Tibial nerve (tissue), 4 donors: ENCODE measurements at regions not wholly inside any gene's neighbourhood (a gene's known extent, or its start where the extent isn't known, plus 50 kb on each side); places are given as distances from the start of the nearest gene placed in this dataset.

Experiments used
- DNase-seq, 2 donors: peaks; one replicate each; pipeline ENCODE4 v3.0.0-alpha.2; 2019; ENCODE audit warnings: low spot score in 2 of 2
- H3K27ac ChIP-seq, 4 donors: fragments of 200-600 bp; sonication (generic) in 3 of 4; one replicate each; pipeline ENCODE4 v1.5.1; 2017 to 2019; ENCODE audit warnings: mild to moderate bottlenecking in 1 of 4
- H3K27me3 ChIP-seq, 2 donors: fragments of 200-600 bp; sonication (generic) in 1 of 2; one replicate each; pipeline versions ENCODE4 v1.5.1 to v1.6.0; 2017 to 2019
- H3K36me3 ChIP-seq, 3 donors: fragments of 200-600 bp; sonication (generic); one replicate each; pipeline ENCODE4 v1.5.1; 2018 to 2019
- H3K4me1 ChIP-seq, 4 donors: fragments of 200-600 bp; sonication (generic) in 3 of 4; one replicate each; pipeline ENCODE4 v1.5.1; 2017 to 2019
- H3K4me3 ChIP-seq, 4 donors: fragments of 200-600 bp; sonication (generic) in 3 of 4; one replicate each; pipeline ENCODE4 v1.5.1; 2017 to 2019; ENCODE audit warnings: mild to moderate bottlenecking in 1 of 4, moderate library complexity in 1 of 4
- H3K9me3 ChIP-seq, 4 donors: fragments of 200-600 bp; sonication (generic) in 3 of 4; one replicate each; pipeline ENCODE4 v1.5.1; 2017 to 2019
- CTCF ChIP-seq, 5 experiments: fragments of 200-600 bp in 3 of 5; fragments of 450-650 bp in 2 of 5; sonication (generic) in 3 of 5; IDR thresholded peaks; one replicate each; pipeline ENCODE4 v1.5.1; 2016 to 2019; ENCODE audit warnings: antibody characterized with exemption in 5 of 5, mild to moderate bottlenecking in 3 of 5, moderate library complexity in 2 of 5
- EP300 ChIP-seq, 2 donors: sonication (generic); formaldehyde crosslinking; IDR thresholded peaks; one replicate each; pipeline ENCODE4 v1.6.1; 2017; ENCODE audit warnings: antibody characterized with exemption in 2 of 2, mild to moderate bottlenecking in 1 of 2
- POLR2A ChIP-seq, 2 donors: fragments of 450-650 bp; IDR thresholded peaks; one replicate each; pipeline ENCODE4 v1.6.1; 2017; ENCODE audit warnings: antibody characterized with exemption in 2 of 2, mild to moderate bottlenecking in 2 of 2, moderate library complexity in 2 of 2
- WGBS, 2 donors: methylation state at CpG; one replicate each; pipeline ENCODE4 v1.1.5; 2018; 5-methylcytosine and 5-hydroxymethylcytosine counted together

- no peak for DNase-seq
- TF ChIP-seq CTCF (IDR thresholded peaks at IDR 0.05) (no peak), POLR2A (IDR thresholded peaks at IDR 0.05) (no peak), EP300 (IDR thresholded peaks at IDR 0.05) (no peak)
- no peaks in the 10 kb centered on the region for H3K36me3 ChIP-seq
- no peak overlapping the region for H3K4me3 ChIP-seq
- peaks cover 0 to 10% (median 0%) of the 10 kb centered on the region in 4 donors for H3K4me1 ChIP-seq
- peaks cover 0 to 3% (median 0%) of the 10 kb centered on the region in 4 donors for H3K9me3 ChIP-seq
- H3K27ac ChIP-seq, result peak overlapping the region; percentile 1 to 81 (median 49)
- no peaks in the 10 kb centered on the region for H3K27me3 ChIP-seq
- 87 to 89% methylated on average over 4 of the region's 4 CpGs for WGBS, 2 donors
These were observed 422.9 kb upstream of the OR4E1 start for GRCh38 chr14:22096514-22096895.

GRCh38 chr14:22095860-22096513 lies 422.4 kb upstream of the OR4E1 start:
- Histone ChIP-seq H3K27me3 (no peaks in the 10 kb centered on the region), H3K4me1 (peaks cover 0 to 10% (median 0%) of the 10 kb centered on the region in 4 donors), H3K4me3 (no peak overlapping the region), H3K9me3 (peaks cover 0 to 3% (median 0%) of the 10 kb centered on the region in 4 donors), H3K27ac (peak overlapping the region; percentile 35 to 81 (median 52)), H3K36me3 (no peaks in the 10 kb centered on the region)
- DNase-seq, result no peak
- TF ChIP-seq EP300 (IDR thresholded peaks at IDR 0.05) (peak in 1 of 2 donors; percentile 24), CTCF (IDR thresholded peaks at IDR 0.05) (no peak), POLR2A (IDR thresholded peaks at IDR 0.05) (no peak)
- 70 to 82% methylated on average over 4 of the region's 4 CpGs for WGBS, 2 donors

GRCh38 chr14:22089940-22090339 lies 416.3 kb upstream of the OR4E1 start:
- Histone ChIP-seq H3K27ac (peak overlapping the region; percentile 21 to 82 (median 57)), H3K4me3 (no peak overlapping the region), H3K4me1 (peaks cover 0 to 23% (median 5%) of the 10 kb centered on the region in 4 donors), H3K9me3 (no peaks in the 10 kb centered on the region), H3K36me3 (no peaks in the 10 kb centered on the region), H3K27me3 (no peaks in the 10 kb centered on the region)
- WGBS, 2 donors, result 62 to 64% methylated on average over 2 of the region's 2 CpGs
- no peak for DNase-seq
- TF ChIP-seq CTCF (IDR thresholded peaks at IDR 0.05) (no peak), EP300 (IDR thresholded peaks at IDR 0.05) (no peak), POLR2A (IDR thresholded peaks at IDR 0.05) (no peak)

GRCh38 chr14:22088614-22089342 lies 415.2 kb upstream of the OR4E1 start:
- H3K4me1 ChIP-seq, result peaks cover 0 to 23% (median 5%) of the 10 kb centered on the region in 4 donors

More at GRCh38 chr14:22088614-22089342, 415.2 kb upstream of the OR4E1 start:
- H3K4me3 ChIP-seq, result no peak overlapping the region
- TF ChIP-seq EP300 (IDR thresholded peaks at IDR 0.05) (peak in 1 of 2 donors; percentile 48), POLR2A (IDR thresholded peaks at IDR 0.05) (no peak), CTCF (IDR thresholded peaks at IDR 0.05) (no peak)
- no peaks in the 10 kb centered on the region for H3K36me3 ChIP-seq
- no peak for DNase-seq
- H3K27ac ChIP-seq, result peak overlapping the region; percentile 21 to 82 (median 58)
- H3K9me3 ChIP-seq, result no peaks in the 10 kb centered on the region
- WGBS, 2 donors, result 21 to 23% methylated on average over 2 of the region's 2 CpGs
- H3K27me3 ChIP-seq, result no peaks in the 10 kb centered on the region
